ENCODE measurements at regions not wholly inside any gene's neighbourhood (a gene's known extent, or its start where the extent isn't known, plus 50 kb on each side); places are given as distances from the start of the nearest gene placed in this dataset.

- TF ChIP-seq CTCF (optimal IDR thresholded peaks at IDR 0.05 in 1 of 3, IDR thresholded peaks at IDR 0.05 in 1 of 3, conservative IDR thresholded peaks at IDR 0.05 in 1 of 3; ENCODE audit: extremely low read depth in 1 of 3, insufficient read depth in 2 of 3, low read length in 3 of 3) (no peak), EZH2 (IDR thresholded peaks at IDR 0.05; ENCODE audit: low read length) (no peak)
Measured at GRCh38 chr6:37558646-37559045, 59.0 kb upstream of the CCDC167 start.
